H1 (cell line): ENCODE measurements at regions not wholly inside any gene's neighbourhood (a gene's known extent, or its start where the extent isn't known, plus 50 kb on each side); places are given as distances from the start of the nearest gene placed in this dataset.

Experiments used
- CTCF ChIA-PET: fragments of 300-600 bp; sonication (Branson Sonifier 250); formaldehyde crosslinking; loops from one replicate; lab custom pipeline; 2021; ENCODE audit not compliant: partially characterized antibody; lab: Charles Lee
- POLR2A ChIA-PET: fragments of 300-600 bp; sonication (Branson Sonifier 250); formaldehyde crosslinking; loops from one replicate; lab custom pipeline; 2021; ENCODE audit warnings: inconsistent platforms; ENCODE audit not compliant: partially characterized antibody; lab: Charles Lee
- DNase-seq, 2 experiments: peaks; one replicate each; pipeline versions ENCODE4 v3.0.0 to v3.0.0-alpha.2; 2010 to 2022; ENCODE audit warnings: low spot score in 2 of 2, low read depth in 1 of 2, mixed read lengths in 1 of 2
- FAIRE-seq: peaks from 2 replicates; lab custom pipeline; 2011; peaks lifted over from hg19 to GRCh38; lab: Jason Lieb, UNC
- H2AFZ ChIP-seq: 2 replicates; pipeline ENCODE4 v1.8.1; 2012; ENCODE audit warnings: low read length, inconsistent platforms
- H2AK5ac ChIP-seq: 2 replicates; pipeline ENCODE4 v1.6.1; 2013; ENCODE audit warnings: low read depth, low read length
- H2BK120ac ChIP-seq: replicated peaks from 2 replicates; pipeline ENCODE3; 2013; ENCODE audit warnings: low read depth, low read length, inconsistent platforms
- H2BK12ac ChIP-seq: 2 replicates; pipeline ENCODE4 v1.6.1; 2013; ENCODE audit warnings: low read depth, low read length
- H2BK15ac ChIP-seq: 2 replicates; pipeline ENCODE4 v1.6.1; 2013; ENCODE audit warnings: low read length
- H2BK20ac ChIP-seq: 2 replicates; pipeline ENCODE4 v1.6.1; 2013; ENCODE audit warnings: low read length
- H2BK5ac ChIP-seq: 2 replicates; pipeline ENCODE4 v1.6.1; 2013; ENCODE audit warnings: low read depth, low read length
- H3K14ac ChIP-seq: 2 replicates; pipeline ENCODE4 v1.6.1; 2013; ENCODE audit warnings: inconsistent platforms; ENCODE audit not compliant: insufficient read length
- H3K18ac ChIP-seq: 2 replicates; pipeline ENCODE4 v1.6.1; 2013; ENCODE audit warnings: low read length; ENCODE audit errors: extremely low read depth
- H3K23ac ChIP-seq: 2 replicates; pipeline ENCODE4 v1.6.1; 2013; ENCODE audit warnings: inconsistent platforms; ENCODE audit not compliant: insufficient read length
- H3K23me2 ChIP-seq: 2 replicates; pipeline ENCODE4 v1.6.1; 2013; ENCODE audit warnings: low read depth, low read length
- H3K27ac ChIP-seq: 2 replicates; pipeline ENCODE4 v1.6.1; 2011; ENCODE audit warnings: low read depth, low read length, inconsistent platforms
- H3K27me3 ChIP-seq, 4 experiments: replicated peaks in 1 of 4; 1 replicate in 1 of 4; 2 replicates in 3 of 4; pipeline versions ENCODE4 v1.6.1 to v1.8.1; 2011 to 2013; ENCODE audit warnings: low read length in 3 of 4, mild to moderate bottlenecking in 3 of 4, inconsistent platforms in 2 of 4, mixed read lengths in 2 of 4, moderate library complexity in 1 of 4; ENCODE audit not compliant: control insufficient read depth in 3 of 4, insufficient read depth in 3 of 4; ENCODE audit errors: extremely low read depth in 1 of 4
- H3K36me3 ChIP-seq, 4 experiments: 2 replicates each; pipeline versions ENCODE4 v1.6.1 to v1.8.1; 2011 to 2013; ENCODE audit warnings: mild to moderate bottlenecking in 4 of 4, low read length in 3 of 4, moderate library complexity in 2 of 4, control low read depth in 1 of 4, inconsistent platforms in 1 of 4; ENCODE audit not compliant: insufficient read depth in 4 of 4, control insufficient read depth in 2 of 4
- H3K4ac ChIP-seq: replicated peaks from 2 replicates; pipeline ENCODE3; 2013; ENCODE audit warnings: low read length, low read depth, mixed read lengths, inconsistent platforms; ENCODE audit not compliant: insufficient read length
- H3K4me1 ChIP-seq, 4 experiments: replicated peaks in 1 of 4; 1 replicate in 1 of 4; 2 replicates in 3 of 4; pipeline versions ENCODE4 v1.6.1 to v1.8.1; 2011 to 2013; ENCODE audit warnings: low read length in 3 of 4, inconsistent platforms in 2 of 4, mixed read lengths in 1 of 4; ENCODE audit not compliant: insufficient read depth in 4 of 4, control insufficient read depth in 3 of 4
- H3K4me2 ChIP-seq, 2 experiments: 2 replicates each; pipeline versions ENCODE4 v1.6.1 to v1.8.1; 2011 to 2013; ENCODE audit warnings: low read depth in 2 of 2, low read length in 2 of 2, control low read depth in 1 of 2, inconsistent platforms in 1 of 2, mild to moderate bottlenecking in 1 of 2; ENCODE audit not compliant: insufficient read depth in 1 of 2
- H3K4me3 ChIP-seq, 4 experiments: fragments of 200-600, 300-600 bp in 1 of 4; sonication (generic), shearing (Covaris generic), sonication (Bioruptor Twin) in 1 of 4; 2 replicates each; pipeline versions ENCODE4 v1.5.1 to v1.8.1; 2011 to 2016; ENCODE audit warnings: low read length in 4 of 4, low read depth in 3 of 4, control low read depth in 2 of 4, inconsistent platforms in 2 of 4, mild to moderate bottlenecking in 2 of 4, mixed read lengths in 1 of 4, moderate library complexity in 1 of 4; ENCODE audit not compliant: insufficient read depth in 2 of 4; ENCODE audit errors: extremely low read depth in 1 of 4
- H3K56ac ChIP-seq: replicated peaks from 2 replicates; pipeline ENCODE3; 2013; ENCODE audit warnings: low read depth, mild to moderate bottlenecking, mixed read lengths, low read length, inconsistent platforms; ENCODE audit not compliant: insufficient read length
- H3K79me1 ChIP-seq: 2 replicates; pipeline ENCODE4 v1.6.1; 2013; ENCODE audit warnings: low read depth, low read length, control low read depth
- H3K79me2 ChIP-seq, 2 experiments: 2 replicates each; pipeline versions ENCODE4 v1.6.1 to v1.8.1; 2012 to 2013; ENCODE audit warnings: low read length in 2 of 2, mild to moderate bottlenecking in 2 of 2, inconsistent platforms in 1 of 2; ENCODE audit not compliant: insufficient read depth in 2 of 2, control insufficient read depth in 1 of 2
- H3K9ac ChIP-seq, 4 experiments: replicated peaks in 1 of 4; 1 replicate in 1 of 4; 2 replicates in 3 of 4; pipeline versions ENCODE4 v1.6.1 to v1.8.1; 2011 to 2013; ENCODE audit warnings: low read depth in 3 of 4, low read length in 3 of 4, control low read depth in 2 of 4, mild to moderate bottlenecking in 2 of 4, moderate library complexity in 2 of 4, inconsistent platforms in 1 of 4; ENCODE audit errors: extremely low read depth in 1 of 4
- H3K9me3 ChIP-seq, 2 experiments: 2 replicates each; pipeline versions ENCODE4 v1.6.1 to v1.8.1; 2012 to 2013; ENCODE audit warnings: mild to moderate bottlenecking in 2 of 2, moderate library complexity in 2 of 2, control low read depth in 1 of 2, inconsistent platforms in 1 of 2, low read depth in 1 of 2, low read length in 1 of 2, mixed read lengths in 1 of 2; ENCODE audit not compliant: insufficient read depth in 2 of 2
- H4K20me1 ChIP-seq, 2 experiments: replicated peaks in 1 of 2; 2 replicates each; pipeline versions ENCODE3 to v1.8.1; 2011 to 2013; ENCODE audit warnings: inconsistent platforms in 2 of 2, low read length in 2 of 2, mild to moderate bottlenecking in 1 of 2; ENCODE audit not compliant: insufficient read depth in 2 of 2, control insufficient read depth in 1 of 2
- H4K5ac ChIP-seq: 2 replicates; pipeline ENCODE4 v1.6.1; 2013; ENCODE audit warnings: low read length, low read depth, mixed read lengths, inconsistent platforms; ENCODE audit not compliant: insufficient read length
- H4K8ac ChIP-seq: 2 replicates; pipeline ENCODE4 v1.8.0; 2013; ENCODE audit warnings: mild to moderate bottlenecking, moderate library complexity, low read length, inconsistent platforms; ENCODE audit not compliant: insufficient read depth; ENCODE audit errors: extremely low read depth
- H4K91ac ChIP-seq: replicated peaks from 2 replicates; pipeline ENCODE3; 2013; ENCODE audit warnings: low read length, mixed read lengths, inconsistent platforms; ENCODE audit not compliant: insufficient read length
- BACH1 ChIP-seq: IDR thresholded peaks from 2 replicates; pipeline ENCODE4 v1.6.1; 2012; ENCODE audit warnings: low read length, improper control_type of control experiment
- CREB1 ChIP-seq: IDR thresholded peaks from 2 replicates; pipeline ENCODE4 v1.6.1; 2012; ENCODE audit warnings: inconsistent platforms
- RAD21 ChIP-seq, 2 experiments: IDR thresholded peaks in 1 of 2; conservative IDR thresholded peaks in 1 of 2; 2 replicates each; pipeline ENCODE4 v1.6.1; 2011; ENCODE audit warnings: low read depth in 2 of 2, low read length in 2 of 2, improper control_type of control experiment in 1 of 2, inconsistent platforms in 1 of 2, mild to moderate bottlenecking in 1 of 2, moderate library complexity in 1 of 2
- RXRA ChIP-seq: IDR thresholded peaks from 2 replicates; pipeline ENCODE4 v1.6.1; 2011; ENCODE audit warnings: low read depth, mild to moderate bottlenecking, low read length, moderate library complexity; ENCODE audit not compliant: insufficient read depth
- TBP ChIP-seq: IDR thresholded peaks from 2 replicates; pipeline ENCODE4 v1.6.1; 2011; ENCODE audit warnings: low read depth, low read length, improper control_type of control experiment
- WGBS, 2 experiments: shearing (Covaris generic) in 1 of 2; methylation state at CpG; one replicate each; pipeline versions ENCODE4 v1.1.6 to v1.1.7; 2013 to 2015; ENCODE audit warnings: low lambda C conversion rate in 2 of 2, mixed read lengths in 2 of 2, inconsistent platforms in 1 of 2, low coverage in 1 of 2, missing lambda C conversion rate in 1 of 2; ENCODE audit not compliant: insufficient replicate concordance in 2 of 2, insufficient coverage in 1 of 2, insufficient read length in 1 of 2; ENCODE audit errors: extremely low coverage in 1 of 2, missing lambda C conversion rate in 1 of 2; 5-methylcytosine and 5-hydroxymethylcytosine counted together

GRCh38 chrY:19180824-19181223, 407.3 kb upstream of the HSFY2 start:
- Histone ChIP-seq H4K5ac (no peak overlapping the region), H4K91ac (no peak overlapping the region), H3K36me3 (no peaks in the 10 kb centered on the region), H3K9me3 (no peaks in the 10 kb centered on the region), H2BK120ac (no peak overlapping the region), H2BK12ac (no peak overlapping the region), H2AFZ (no peak overlapping the region), H3K27me3 (no peaks in the 10 kb centered on the region), H3K18ac (no peak overlapping the region), H4K20me1 (no peaks in the 10 kb centered on the region), H3K23me2 (no peaks in the 10 kb centered on the region), H2BK20ac (no peak overlapping the region), H3K56ac (no peak overlapping the region), H2BK15ac (no peak overlapping the region), H3K9ac (no peak overlapping the region), H3K27ac (no peak overlapping the region), H2AK5ac (no peak overlapping the region), H3K14ac (no peak overlapping the region), H3K79me2 (no peaks in the 10 kb centered on the region), H4K8ac (no peak overlapping the region), H3K4me2 (no peak overlapping the region), H3K23ac (no peak overlapping the region), H3K4me3 (no peak overlapping the region), H3K4me1 (no peaks in the 10 kb centered on the region), H3K4ac (no peak overlapping the region), H3K79me1 (no peaks in the 10 kb centered on the region), H2BK5ac (no peak overlapping the region)
- no peak for FAIRE-seq
- ChIA-PET POLR2A (no interaction called here), CTCF (no interaction called here)
- TF ChIP-seq RAD21 (IDR thresholded peaks at IDR 0.05 in 1 of 2, conservative IDR thresholded peaks at IDR 0.05 in 1 of 2; ENCODE audit: low read depth in 2 of 2, low read length in 2 of 2) (no peak), CREB1 (no peak), RXRA (no peak), BACH1 (no peak), TBP (no peak)
- WGBS, 2 experiments, result 85% methylated on average over 3 of the region's 3 CpGs; no CpG with 5 or more reads in 1 of the 2 experiments
- no peak for DNase-seq
